Prostate gland (tissue), 2 donors: ENCODE measurements at regions not wholly inside any gene's neighbourhood (a gene's known extent, or its start where the extent isn't known, plus 50 kb on each side); places are given as distances from the start of the nearest gene placed in this dataset.
"Not testable (repeated sequence)": the region's sequence is repeated elsewhere in the genome, so short reads cannot be mapped to it uniquely, and the experiment has no call there.

Experiments
- DNase-seq: peaks from one replicate; pipeline ENCODE4 v3.0.0-alpha.2; 2019; ENCODE audit warnings: low spot score
- H3K27ac ChIP-seq, 2 donors: fragments of 200-600 bp; sonication (generic); 2 replicates each; pipeline ENCODE4 v1.5.1; 2017 to 2019
- H3K27me3 ChIP-seq: fragments of 200-600 bp; sonication (generic); replicated peaks from 2 replicates; pipeline ENCODE4 v1.5.1; 2019; ENCODE audit not compliant: insufficient read depth
- H3K36me3 ChIP-seq, 2 donors: fragments of 200-600 bp; sonication (generic); 1 replicate in 1 of 2; 2 replicates in 1 of 2; pipeline versions ENCODE4 v1.5.1 to v1.8.1; 2017 to 2019
- H3K4me1 ChIP-seq: fragments of 200-600 bp; sonication (generic); replicated peaks from 2 replicates; pipeline ENCODE4 v1.5.1; 2019
- H3K4me3 ChIP-seq, 2 donors: fragments of 200-600 bp; sonication (generic); 2 replicates each; pipeline ENCODE4 v1.5.1; 2017 to 2019
- H3K9me3 ChIP-seq: fragments of 200-600 bp; sonication (generic); 2 replicates; pipeline ENCODE4 v1.5.1; 2017
- CTCF ChIP-seq, 4 experiments: fragments of 200-600 bp in 2 of 4; fragments of 450-650 bp in 2 of 4; sonication (generic) in 2 of 4; IDR thresholded peaks; 1 replicate in 3 of 4; 2 replicates in 1 of 4; pipeline ENCODE4 v1.5.1; 2016 to 2019; ENCODE audit warnings: antibody characterized with exemption in 4 of 4, mild to moderate bottlenecking in 2 of 4, moderate library complexity in 2 of 4
- POLR2A ChIP-seq: fragments of 450-650 bp; IDR thresholded peaks from one replicate; pipeline ENCODE4 v1.6.1; 2016; ENCODE audit warnings: antibody characterized with exemption, mild to moderate bottlenecking
- POLR2AphosphoS5 ChIP-seq: sonication (generic); formaldehyde crosslinking; IDR thresholded peaks from one replicate; pipeline ENCODE4 v1.6.1; 2017; ENCODE audit warnings: antibody characterized with exemption
- WGBS: methylation state at CpG from one replicate; pipeline ENCODE4 v1.1.5; 2018; 5-methylcytosine and 5-hydroxymethylcytosine counted together
- intact Hi-C: fragments of 100-400 bp; cut with DNase I; formaldehyde crosslinking; loops from one replicate; pipeline ENCODE4 v1.14.2; 2022

DNA sequence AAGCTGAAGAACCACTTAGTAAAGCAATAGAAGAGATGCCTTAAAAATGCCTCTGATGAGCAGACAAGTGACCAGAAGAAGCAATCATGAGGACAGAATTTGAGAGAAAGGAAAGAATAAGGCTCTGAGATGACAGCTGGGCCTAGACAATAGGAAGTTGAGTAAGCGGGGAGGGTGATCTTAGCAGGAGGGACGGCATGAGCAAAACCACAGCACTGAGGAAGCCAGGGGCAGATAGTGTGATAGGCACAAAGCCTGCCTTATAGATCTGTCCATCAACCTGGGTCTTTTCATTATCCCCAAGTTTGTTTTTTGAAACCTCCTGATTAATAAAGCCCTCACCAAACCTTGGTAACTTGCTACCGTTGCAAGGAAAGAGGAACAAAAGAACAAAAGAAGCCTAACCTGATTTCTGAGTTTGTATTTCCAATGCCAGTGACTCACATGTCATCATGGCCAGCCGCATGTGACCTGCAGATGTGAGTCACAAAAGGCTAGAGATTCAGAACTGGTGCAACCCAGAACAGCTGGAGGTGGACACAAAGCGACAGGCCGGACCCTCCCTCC lies 55.7 kb upstream of the PPARGC1A start:
- Histone ChIP-seq H3K4me3 (no peak overlapping the region), H3K4me1 (no peaks in the 10 kb centered on the region), H3K36me3 (no peaks in the 10 kb centered on the region), H3K9me3 (no peaks in the 10 kb centered on the region), H3K27me3 (no peaks in the 10 kb centered on the region), H3K27ac (peak overlapping the region in 1 of 2 donors; percentile 24)
- TF ChIP-seq POLR2AphosphoS5 = peak; percentile 65
- TF ChIP-seq CTCF (IDR thresholded peaks at IDR 0.05) = no peak
- peak; percentile 65 for DNase-seq
- WGBS = 53% methylated on average over 6 of the region's 6 CpGs
- intact Hi-C loops = no loop called here

DNA sequence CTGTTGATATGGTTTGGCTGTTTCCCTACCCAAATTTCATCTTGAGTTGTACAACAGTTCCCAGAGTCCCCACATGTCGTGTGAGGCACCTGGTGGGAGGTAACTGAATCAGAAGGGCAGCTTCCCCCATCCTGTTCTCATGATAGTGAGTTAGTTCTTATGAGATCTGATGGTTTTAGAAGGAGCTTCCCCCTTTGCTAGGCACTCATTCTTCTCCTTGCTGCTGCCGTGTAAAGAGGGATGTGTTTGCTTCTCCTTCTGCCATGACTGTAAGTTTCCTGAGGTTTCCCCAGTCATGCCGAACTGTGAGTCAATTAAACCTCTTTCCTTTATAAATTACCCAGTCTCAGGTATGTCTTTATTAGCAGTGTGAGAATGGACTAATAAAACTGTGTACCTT lies 54.7 kb upstream of the PPARGC1A start:
- H3K27me3 ChIP-seq, H3K4me3 ChIP-seq, H3K27ac ChIP-seq, H3K36me3 ChIP-seq, DNase-seq, intact Hi-C loops, H3K4me1 ChIP-seq, H3K9me3 ChIP-seq: not testable (repeated sequence)
- WGBS = 91% methylated on average over 3 of the region's 3 CpGs

- H3K9me3 ChIP-seq = no peaks in the 10 kb centered on the region
Observed at GRCh38 chr4:23943478-23943877, 53.6 kb upstream of the PPARGC1A start.

GRCh38 chr4:23942471-23942870 lies 52.6 kb upstream of the PPARGC1A start:
- Histone ChIP-seq H3K36me3 (no peaks in the 10 kb centered on the region), H3K27me3 (no peaks in the 10 kb centered on the region), H3K4me1 (no peaks in the 10 kb centered on the region), H3K4me3 (no peak overlapping the region), H3K9me3 (no peaks in the 10 kb centered on the region), H3K27ac (no peak overlapping the region)
- 71% methylated on average over 1 of the region's 1 CpG for WGBS
- TF ChIP-seq CTCF (IDR thresholded peaks at IDR 0.05) = no peak
- TF ChIP-seq POLR2A = no peak
- no peak for TF ChIP-seq POLR2AphosphoS5
- no peak for DNase-seq
- intact Hi-C loops = no loop called here

More at GRCh38 chr4:23943478-23943877, 53.6 kb upstream of the PPARGC1A start:
- H3K4me1 ChIP-seq = no peaks in the 10 kb centered on the region
- intact Hi-C loops = no loop called here
- TF ChIP-seq POLR2A (no peak), CTCF (IDR thresholded peaks at IDR 0.05) (no peak), POLR2AphosphoS5 (no peak)
- no peak overlapping the region for H3K27ac ChIP-seq
- no peak for DNase-seq
- no peaks in the 10 kb centered on the region for H3K36me3 ChIP-seq
- 91% methylated on average over 2 of the region's 2 CpGs for WGBS
- no peak overlapping the region for H3K4me3 ChIP-seq
- no peaks in the 10 kb centered on the region for H3K27me3 ChIP-seq
